Esophagus muscularis mucosa (tissue), 4 donors: ENCODE measurements at regions not wholly inside any gene's neighbourhood (a gene's known extent, or its start where the extent isn't known, plus 50 kb on each side); places are given as distances from the start of the nearest gene placed in this dataset.

Source experiments
- EP300 ChIP-seq: sonication (generic); formaldehyde crosslinking; IDR thresholded peaks from one replicate; pipeline ENCODE4 v1.6.1; 2017; ENCODE audit warnings: antibody characterized with exemption
- POLR2AphosphoS5 ChIP-seq, 2 donors: sonication (generic); formaldehyde crosslinking; IDR thresholded peaks; one replicate each; pipeline ENCODE4 v1.6.1; 2017; ENCODE audit warnings: antibody characterized with exemption in 2 of 2
- TF ChIP-seq, protein P1 (sequence below), 3 experiments: fragments of 200-600 bp in 2 of 3; fragments of 450-650 bp in 1 of 3; sonication (generic) in 2 of 3; IDR thresholded peaks; one replicate each; pipeline ENCODE4 v1.5.1; 2017 to 2019; ENCODE audit warnings: antibody characterized with exemption in 3 of 3, mild to moderate bottlenecking in 2 of 3, moderate library complexity in 1 of 3

DNA sequence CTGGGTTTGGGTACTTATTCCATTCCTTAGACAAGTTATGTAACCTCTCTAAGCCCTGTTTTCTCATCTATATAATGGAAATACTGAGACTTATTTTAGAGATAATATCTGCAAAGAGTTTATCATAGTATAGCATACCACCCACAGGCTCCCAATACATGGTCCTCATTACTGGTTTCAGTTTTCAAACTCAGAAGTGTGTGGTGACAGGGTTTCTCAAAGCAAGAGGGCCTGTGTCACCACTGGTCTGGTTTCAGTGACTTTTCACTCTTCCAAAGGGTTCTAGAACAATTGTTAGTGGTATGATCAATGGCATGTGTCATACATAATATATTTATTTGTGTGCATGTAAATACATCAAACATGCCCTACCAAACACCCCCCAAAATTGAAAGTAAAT lies 89.2 kb upstream of the BMPER start:
- TF ChIP-seq, protein P1, sequence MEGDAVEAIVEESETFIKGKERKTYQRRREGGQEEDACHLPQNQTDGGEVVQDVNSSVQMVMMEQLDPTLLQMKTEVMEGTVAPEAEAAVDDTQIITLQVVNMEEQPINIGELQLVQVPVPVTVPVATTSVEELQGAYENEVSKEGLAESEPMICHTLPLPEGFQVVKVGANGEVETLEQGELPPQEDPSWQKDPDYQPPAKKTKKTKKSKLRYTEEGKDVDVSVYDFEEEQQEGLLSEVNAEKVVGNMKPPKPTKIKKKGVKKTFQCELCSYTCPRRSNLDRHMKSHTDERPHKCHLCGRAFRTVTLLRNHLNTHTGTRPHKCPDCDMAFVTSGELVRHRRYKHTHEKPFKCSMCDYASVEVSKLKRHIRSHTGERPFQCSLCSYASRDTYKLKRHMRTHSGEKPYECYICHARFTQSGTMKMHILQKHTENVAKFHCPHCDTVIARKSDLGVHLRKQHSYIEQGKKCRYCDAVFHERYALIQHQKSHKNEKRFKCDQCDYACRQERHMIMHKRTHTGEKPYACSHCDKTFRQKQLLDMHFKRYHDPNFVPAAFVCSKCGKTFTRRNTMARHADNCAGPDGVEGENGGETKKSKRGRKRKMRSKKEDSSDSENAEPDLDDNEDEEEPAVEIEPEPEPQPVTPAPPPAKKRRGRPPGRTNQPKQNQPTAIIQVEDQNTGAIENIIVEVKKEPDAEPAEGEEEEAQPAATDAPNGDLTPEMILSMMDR (IDR thresholded peaks at IDR 0.05): no peak
- no peak for TF ChIP-seq EP300
- no peak for TF ChIP-seq POLR2AphosphoS5 (IDR thresholded peaks at IDR 0.05)
